Fibroblast of villous mesenchyme (primary cell): ENCODE measurements at regions not wholly inside any gene's neighbourhood (a gene's known extent, or its start where the extent isn't known, plus 50 kb on each side); places are given as distances from the start of the nearest gene placed in this dataset.

ENCODE experiments used
- DNase-seq: peaks from one replicate; pipeline ENCODE4 v3.0.0-alpha.2; 2010; ENCODE audit warnings: low read depth
- H3K4me3 ChIP-seq: 2 replicates; pipeline ENCODE4 v1.5.1; 2011; ENCODE audit warnings: low read depth, mild to moderate bottlenecking, low read length
- CTCF ChIP-seq: IDR thresholded peaks from 2 replicates; pipeline ENCODE4 v1.5.1; 2012; ENCODE audit warnings: low read depth, mild to moderate bottlenecking, low read length; ENCODE audit not compliant: insufficient read depth

- no peak for DNase-seq
- no peak for TF ChIP-seq CTCF
- H3K4me3 ChIP-seq: no peak overlapping the region
Observed at GRCh38 chr7:33687625-33688024, 217.7 kb upstream of the BMPER start.

DNA sequence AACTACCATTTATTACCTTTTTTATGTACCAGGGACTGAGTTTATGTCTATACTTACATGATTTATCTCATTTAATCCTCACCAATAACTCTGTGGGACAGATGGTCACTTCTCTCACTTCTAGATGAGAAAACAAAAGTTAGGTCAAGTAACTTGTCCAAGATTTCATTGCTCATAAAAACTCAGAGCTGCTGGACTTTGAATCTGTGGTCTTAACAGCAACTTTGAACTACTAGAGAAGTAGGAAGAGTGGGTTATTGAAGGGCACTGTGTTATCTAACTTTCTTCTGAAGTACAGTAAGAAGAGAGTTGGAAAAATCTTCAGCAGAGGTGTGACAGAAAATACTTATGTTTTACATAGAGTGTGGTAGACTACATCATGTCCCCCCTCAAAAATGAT, 214.2 kb upstream of the BMPER start:
- no peak overlapping the region for H3K4me3 ChIP-seq
- no peak for DNase-seq
- TF ChIP-seq CTCF: no peak

DNA sequence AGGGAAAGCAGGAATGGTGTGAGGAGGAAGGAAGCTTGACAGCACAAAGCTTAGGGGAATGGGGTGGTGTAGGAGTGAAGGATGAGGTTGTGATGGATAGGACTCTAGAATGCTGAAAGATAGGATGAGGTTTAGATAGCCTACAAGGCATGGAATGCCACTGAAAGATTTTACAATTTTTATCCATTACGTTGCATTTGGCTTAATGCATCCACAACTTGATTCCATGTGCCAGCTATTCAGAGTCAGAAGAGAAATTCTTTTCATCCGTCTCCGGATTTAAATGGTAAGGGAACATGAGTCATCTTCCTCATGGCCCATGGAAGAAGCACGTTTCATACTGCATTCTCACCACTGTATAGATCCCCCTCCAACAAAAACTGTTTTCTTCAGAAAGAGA, 212.4 kb upstream of the BMPER start:
- H3K4me3 ChIP-seq: no peak overlapping the region
- DNase-seq: no peak
- TF ChIP-seq CTCF: no peak

DNA sequence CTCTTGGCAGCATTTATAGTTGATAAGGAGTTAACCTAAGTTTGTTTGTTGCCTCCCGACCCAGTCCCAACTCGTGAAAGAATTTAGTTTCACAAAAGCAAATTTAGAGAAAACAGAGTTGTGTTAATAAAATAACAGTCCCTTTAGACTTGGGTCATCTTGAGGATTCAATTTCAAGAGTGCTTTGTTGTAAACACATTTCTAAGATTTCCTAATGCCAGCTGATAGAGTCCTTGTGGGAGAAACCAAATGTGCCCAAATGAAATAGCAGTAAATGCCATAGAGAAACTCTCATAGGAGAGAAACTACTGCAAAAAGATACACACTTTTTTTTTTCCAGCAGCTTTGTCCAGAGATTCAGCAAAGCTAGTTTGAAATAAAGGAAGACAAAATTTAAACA, 211.3 kb upstream of the BMPER start:
- TF ChIP-seq CTCF: no peak
- no peak for DNase-seq

GRCh38 chr7:33697616-33698015, 207.7 kb upstream of the BMPER start:
- TF ChIP-seq CTCF: no peak
- DNase-seq: no peak
- H3K4me3 ChIP-seq: no peak overlapping the region

More for the DNA sequence above, 211.3 kb upstream of the BMPER start:
- no peak overlapping the region for H3K4me3 ChIP-seq

DNA sequence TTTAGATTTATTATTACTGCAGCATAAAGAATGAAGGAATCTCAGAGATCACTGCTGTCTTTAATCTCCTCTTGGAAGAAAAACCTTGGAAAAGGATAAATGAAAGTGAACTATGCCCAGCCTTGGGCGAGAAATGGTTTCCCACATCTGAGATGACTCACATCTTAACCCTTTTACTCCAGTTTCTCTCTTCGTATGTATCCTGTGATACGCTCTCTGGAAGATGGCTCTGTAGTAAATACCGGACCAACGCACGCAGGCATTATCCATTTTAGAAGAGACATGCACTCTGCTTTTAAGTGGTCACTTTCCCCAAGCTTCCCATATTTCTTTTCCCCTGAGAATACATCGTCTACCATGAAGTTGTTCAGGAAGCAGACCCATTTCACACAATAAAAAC, 207.3 kb upstream of the BMPER start:
- no peak for TF ChIP-seq CTCF
- no peak for DNase-seq
- H3K4me3 ChIP-seq: no peak overlapping the region

DNA sequence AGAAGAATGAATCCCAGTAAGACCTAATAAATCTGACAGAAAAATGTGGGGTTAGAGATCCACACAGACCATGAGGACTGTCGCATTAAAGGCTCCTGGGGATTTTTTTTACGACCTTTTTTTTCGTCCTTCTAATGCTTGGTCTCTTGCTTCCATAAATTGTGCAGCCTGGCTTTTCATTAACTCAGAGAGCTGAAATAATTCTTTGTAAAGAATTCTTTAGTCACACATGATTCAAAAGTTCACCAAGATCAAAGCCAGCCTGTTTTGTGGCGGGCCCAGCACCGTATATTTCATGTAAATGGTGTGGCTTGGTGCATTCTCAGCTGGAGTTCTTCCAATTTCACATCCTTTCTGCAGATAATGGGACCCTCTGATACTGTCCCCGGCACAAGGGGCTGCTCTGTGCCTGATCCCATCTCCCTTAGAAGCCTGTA, 206.6 kb upstream of the BMPER start:
- no peak for DNase-seq
- TF ChIP-seq CTCF: no peak
- H3K4me3 ChIP-seq: no peak overlapping the region
